ENCODE measurements at regions not wholly inside any gene's neighbourhood (a gene's known extent, or its start where the extent isn't known, plus 50 kb on each side); places are given as distances from the start of the nearest gene placed in this dataset.
A peak's percentile ranks its signal among the peaks of the same experiment; 100 is the strongest.

DNA sequence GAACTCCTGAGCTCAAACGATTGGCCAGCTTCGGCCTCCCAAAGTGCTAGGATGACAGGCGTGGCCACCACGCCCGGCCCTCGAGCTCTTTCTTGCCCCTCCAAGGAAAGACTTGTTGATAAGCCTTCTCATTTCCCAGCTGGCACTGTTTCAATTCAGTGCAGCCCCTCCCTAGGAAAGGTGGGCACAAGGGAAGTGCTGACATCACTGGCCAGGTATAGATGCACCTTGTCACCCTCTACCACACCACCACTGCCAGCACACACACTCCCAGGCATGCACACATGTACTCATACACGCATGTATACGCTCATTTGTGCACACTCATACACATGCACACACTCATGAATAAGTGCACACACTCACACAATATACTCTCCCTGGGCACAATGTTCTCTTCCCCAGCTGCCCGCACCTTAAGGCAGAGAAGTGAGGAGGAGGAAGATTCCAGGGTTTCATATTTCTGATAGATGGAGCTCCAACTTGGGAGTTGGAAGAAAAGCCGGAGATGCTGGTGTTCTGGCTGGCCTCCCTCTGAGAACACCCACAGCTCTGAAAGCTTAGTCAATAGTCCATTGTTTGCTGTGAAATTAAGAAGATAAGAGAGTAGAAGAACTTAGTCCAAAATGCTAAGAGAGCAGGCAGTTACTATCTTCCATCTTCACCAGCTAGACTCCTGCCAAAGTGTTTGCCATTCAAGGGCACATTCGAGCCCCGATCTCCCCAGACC is 196.7 kb downstream of the FOXO1 start:
- DNase-seq: no peak

- DNase-seq: no peak
These were observed 195.8 kb downstream of the FOXO1 start for GRCh38 chr13:40470660-40471059.

- no peak for DNase-seq
These were observed 195.4 kb downstream of the FOXO1 start for GRCh38 chr13:40471076-40471475.

DNA sequence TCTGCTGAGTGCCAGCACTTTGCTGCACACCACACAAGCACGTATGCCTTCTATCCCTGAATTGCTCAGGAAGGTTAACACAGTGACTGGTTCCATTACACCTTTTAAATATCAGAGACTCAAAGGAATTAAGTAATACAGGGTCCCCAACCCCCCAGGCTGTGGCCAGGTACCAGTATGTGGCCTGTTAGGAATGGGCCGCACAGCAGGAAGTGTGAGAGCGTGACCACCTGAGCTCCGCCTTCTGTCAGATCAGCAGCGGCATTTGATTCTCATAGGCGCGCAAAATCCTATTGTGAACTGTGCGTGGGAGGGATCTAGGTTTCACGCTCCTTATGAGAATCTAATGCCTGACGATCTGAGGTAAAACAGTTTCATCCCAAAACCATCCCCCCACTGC is 194.5 kb downstream of the FOXO1 start:
- no peak for DNase-seq

DNA sequence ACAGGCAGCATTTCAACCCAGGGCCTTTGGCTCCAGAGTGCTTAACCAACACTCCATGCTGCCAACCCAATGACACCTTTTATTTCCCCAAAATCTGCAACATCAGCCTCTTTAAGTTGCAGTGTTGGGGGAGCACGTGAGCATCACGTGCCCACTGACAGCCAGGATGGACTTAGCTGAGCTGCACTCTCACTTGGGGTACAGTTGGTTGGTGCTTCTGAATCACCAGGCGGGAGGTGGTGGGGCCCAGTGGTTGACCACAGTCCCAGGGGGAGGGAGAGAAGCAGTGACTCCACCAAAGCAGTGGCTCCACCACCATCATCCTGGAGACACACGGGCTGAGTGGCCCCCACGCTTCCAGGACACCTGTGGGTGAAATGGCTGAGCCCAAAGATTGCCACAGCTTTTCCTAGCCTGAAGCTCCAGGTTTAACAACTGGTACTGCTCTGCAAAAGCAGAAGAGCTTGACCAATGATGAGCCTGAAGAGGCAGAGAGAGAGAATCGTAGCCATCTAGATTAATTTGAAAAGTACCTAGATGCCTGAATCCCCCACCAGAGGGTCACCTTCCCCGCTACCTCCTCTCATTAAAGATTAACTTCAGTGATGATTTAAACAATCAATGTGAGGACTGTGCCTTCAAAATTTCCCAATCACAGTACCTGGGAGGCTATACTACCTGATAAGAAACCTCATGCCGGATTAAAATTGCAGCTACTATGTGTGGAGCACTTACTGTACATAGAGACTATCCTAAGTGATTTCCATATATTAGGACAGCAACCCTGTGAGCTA is 193.8 kb downstream of the FOXO1 start:
- no peak for DNase-seq

DNA sequence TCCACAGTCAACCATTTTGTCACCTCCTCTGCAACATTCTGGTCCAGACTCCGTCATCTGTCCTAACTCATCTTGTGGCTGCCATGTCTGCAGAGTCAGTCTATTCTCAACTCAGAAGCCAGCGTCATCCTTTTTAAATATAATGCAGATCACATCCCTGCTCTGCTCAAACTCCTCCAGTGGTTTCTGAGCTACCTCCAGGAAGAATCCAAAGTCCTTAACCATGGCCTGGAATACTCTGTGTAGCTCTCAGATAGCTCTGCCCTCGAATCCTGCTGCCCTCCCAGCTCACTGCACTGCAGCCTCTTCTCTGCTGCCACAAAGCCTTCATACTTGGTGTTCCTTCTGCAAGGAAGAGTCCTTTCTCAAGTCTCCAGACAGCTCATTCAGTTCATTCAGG is 190.8 kb downstream of the FOXO1 start:
- DNase-seq: no peak

DNA sequence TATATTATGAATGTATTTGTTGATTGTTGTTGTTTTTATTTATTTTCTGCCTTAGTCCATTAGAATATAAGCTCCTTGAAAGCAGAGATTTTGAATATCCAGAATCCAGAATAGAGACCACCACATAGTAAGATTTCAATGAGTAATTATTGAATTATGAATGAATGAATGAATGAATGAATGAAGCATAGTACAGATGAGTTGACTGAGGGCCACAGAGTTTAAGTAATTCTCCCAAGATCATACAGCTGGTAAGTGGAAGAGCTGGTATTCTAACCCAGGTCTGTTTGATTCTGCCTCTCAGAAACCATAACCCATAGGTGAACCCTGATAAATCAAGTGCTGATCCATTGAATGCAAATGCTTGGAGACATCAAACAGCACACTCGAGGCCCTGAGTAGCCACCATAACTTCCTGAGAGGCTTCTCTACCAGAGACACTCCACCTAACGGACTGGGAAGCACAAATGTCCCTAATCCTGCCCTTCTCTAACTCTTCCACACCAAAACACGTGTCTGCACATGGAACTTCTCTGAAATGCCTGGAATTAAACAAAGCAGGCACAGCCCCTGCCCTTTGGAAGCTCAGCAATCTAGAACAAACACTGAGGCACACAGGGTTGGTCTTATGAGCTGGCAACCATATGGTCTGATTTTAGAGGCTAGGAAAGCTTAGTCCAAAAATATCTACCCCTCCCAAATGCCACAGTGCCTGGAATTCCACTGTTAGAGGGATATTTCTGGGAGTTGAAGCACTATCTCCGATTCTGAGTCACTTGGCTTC is 190.1 kb downstream of the FOXO1 start:
- no peak for DNase-seq

GRCh38 chr13:40477623-40478608 is 188.5 kb downstream of the FOXO1 start:
- DNase-seq: no peak

GRCh38 chr13:40478775-40479174 is 187.7 kb downstream of the FOXO1 start:
- no peak for DNase-seq

- no peak for DNase-seq
These were observed 187.1 kb downstream of the FOXO1 start for GRCh38 chr13:40479196-40479845.

DNA sequence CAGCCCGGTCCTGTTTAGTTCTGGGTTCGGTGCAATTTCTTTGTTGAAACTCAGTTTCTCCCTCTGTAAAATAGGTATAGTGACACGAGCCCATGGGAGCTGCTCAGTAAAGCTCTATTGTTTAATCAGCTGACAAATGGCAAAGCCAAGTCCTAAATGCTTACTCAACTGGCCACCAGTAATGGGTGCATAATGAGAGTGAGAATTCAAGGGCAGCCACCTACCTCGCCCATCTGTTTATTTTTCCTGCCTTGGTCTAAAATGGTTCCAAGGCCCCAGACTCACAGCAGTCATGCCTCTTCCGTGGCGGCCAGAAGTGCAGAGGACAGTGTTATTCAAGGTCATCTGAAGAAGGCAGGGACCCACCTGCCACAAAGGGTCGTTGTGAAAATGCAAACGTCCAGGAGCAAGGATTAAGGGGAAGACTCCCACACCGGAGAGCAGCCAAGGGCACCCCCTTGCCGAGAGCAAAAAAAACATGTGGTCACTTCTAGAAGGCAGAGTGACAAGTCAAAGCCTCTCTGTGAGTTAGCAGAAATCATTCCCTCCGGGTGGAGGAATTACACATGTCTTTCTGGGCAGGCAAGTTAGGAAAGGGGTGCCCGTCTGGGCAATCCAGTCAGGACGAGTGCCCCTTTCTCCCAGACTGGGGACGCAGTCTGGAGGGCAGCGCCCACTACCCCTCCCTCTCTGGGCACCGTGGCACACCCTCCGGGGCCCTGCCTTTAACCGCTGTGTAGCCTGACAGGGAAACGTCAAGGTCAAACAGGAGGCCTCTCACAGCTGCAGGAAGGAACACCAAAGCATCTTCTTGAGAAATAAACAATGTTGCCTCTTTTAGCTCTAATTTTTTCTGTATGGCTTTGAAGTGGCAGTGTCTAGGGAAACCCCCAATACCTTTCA is 186.2 kb downstream of the FOXO1 start:
- no peak for DNase-seq

DNA sequence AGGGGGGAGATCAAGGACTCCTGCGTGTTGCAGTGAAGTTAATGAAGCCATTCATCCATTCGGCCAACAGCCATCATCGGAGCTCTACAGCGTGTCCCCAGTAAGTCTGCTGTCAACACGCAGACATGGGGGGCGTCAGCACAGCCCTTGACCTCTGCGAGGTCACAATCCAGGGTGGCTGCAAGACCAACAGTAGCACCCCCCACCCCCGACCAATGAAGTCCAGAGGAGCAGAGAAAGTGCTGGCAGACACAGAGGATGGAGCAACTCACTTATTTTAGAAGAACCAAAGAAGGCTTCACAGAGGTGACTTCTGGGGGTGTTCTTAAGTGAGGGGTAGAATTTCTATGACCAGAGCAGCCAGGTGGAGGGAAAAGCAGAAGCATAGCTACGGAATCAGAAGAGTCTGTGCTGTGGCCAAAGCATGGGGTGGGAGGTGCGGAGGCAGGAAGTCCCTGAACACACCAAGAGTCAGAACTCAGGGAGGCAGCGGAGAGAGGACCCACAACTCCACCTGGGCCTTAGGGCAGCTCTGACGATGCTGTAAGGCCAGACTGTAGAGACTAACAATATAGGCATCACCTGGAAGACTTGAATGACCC is 185.4 kb downstream of the FOXO1 start:
- no peak for DNase-seq

GRCh38 chr13:40483601-40484000 is 182.8 kb downstream of the FOXO1 start:
- DNase-seq: no peak

GRCh38 chr13:40484101-40484800 is 182.2 kb downstream of the FOXO1 start:
- DNase-seq: no peak

DNA sequence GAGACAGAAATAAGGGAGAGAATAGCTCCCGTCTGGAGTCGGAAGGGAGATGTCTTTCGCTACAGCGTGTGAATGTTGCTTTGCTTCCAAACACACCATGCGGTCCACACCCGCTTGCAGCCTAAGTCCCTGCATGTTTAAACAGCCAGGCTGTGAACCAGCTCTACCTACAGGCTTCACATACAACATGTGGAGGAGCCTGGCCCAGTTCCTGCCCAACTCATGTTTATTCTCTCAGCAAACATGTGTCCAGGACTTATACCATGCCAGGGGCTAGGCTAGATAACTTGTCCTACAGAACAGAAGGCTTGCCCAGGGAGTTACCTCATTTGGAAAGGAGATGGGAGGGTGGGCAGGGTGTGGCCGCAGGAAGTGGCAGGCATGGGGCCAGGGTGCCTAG is 181.5 kb downstream of the FOXO1 start:
- no peak for DNase-seq

DNA sequence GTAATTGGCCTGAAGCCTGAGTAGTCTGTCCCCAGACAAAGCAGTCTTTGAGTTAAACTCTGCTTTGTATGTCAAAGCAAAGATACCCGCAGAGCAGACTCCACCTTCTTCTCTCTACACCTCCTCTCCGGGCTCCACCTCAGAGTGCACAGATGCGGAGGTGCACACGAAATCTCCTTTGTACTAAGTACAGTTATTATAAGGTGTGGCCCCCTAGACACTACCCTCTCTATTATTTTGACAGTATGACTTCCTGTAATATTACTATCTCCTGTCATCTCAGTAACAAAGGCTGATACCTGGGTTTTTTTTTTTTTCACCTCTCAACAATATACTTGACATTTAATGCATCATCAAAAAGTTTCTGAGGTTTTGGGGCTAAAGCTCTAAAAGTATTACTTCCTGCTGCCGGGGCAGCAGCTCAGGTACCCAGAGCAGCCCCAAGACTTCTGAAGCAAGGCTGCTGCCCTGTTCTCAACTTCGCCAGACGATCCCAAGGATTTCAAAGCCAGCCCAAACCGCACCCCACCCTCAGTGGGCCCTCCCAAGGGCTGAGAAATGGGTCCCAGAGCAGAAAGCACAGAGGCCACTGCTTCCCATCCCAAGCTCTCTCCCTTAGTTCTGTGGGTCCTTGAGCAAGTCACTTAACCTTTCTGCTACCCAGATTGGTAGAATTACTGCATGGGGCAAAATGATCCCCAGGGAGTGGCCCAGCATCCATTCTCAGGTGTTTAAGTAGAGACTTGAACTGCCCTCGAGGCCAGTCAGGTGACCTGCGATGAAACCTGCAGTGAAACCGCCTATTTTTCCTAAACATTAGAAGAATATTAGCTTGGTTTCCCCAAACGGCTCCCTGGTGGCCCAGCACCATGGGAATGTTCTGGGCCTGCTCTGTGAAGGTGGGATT is 180.6 kb downstream of the FOXO1 start:
- DNase-seq: peak; percentile 38

DNA sequence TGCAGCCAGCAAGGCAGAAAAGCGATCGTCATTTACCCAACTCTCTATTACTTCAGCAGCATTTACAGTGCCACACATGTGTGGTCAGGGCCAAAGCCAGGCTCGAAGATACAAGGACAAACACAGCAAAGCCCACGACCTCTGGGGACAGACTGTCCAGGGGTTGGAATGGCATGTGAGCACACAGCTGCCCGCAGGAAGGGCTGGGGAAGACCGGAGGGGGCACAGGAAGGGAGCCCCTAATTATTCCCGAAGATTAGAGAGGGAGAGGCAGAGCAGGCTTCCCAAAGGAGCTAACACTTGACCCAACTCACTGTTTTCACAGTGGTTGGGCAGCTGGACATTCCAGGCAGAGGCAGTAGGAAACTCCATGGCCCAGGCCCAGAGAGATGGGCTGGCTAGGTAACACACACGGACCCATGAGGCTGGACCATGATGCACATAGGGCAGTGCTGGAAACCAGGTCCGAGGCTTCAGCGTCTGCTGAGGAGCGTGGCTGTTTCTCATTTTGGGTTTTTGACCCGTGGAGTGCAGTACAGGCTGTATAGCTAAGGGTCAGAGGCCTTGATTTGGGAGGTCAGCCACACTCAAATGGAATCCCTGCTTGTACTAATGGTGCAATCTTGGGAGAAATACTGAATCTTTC is 179.8 kb downstream of the FOXO1 start:
- DNase-seq: no peak

GRCh38 chr13:40488869-40489391 is 177.5 kb downstream of the FOXO1 start:
- peak; percentile 11 for DNase-seq
